ENCODE measurements at regions not wholly inside any gene's neighbourhood (a gene's known extent, or its start where the extent isn't known, plus 50 kb on each side); places are given as distances from the start of the nearest gene placed in this dataset.

- Histone ChIP-seq H3K36me3 (ENCODE audit: control insufficient read depth, insufficient read depth, low read length) (no peaks in the 10 kb centered on the region), H3K9me3 (ENCODE audit: control insufficient read depth, low read length) (no peaks in the 10 kb centered on the region), H3K27ac (ENCODE audit: low read depth, low read length) (no peak overlapping the region), H3K27me3 (ENCODE audit: control insufficient read depth, insufficient read depth, low read length, poor library complexity, severe bottlenecking) (no peaks in the 10 kb centered on the region), H3K9ac (ENCODE audit: extremely low read depth, low read length, poor library complexity, severe bottlenecking) (no peak overlapping the region), H3K4me3 (ENCODE audit: low read length) (no peak overlapping the region), H3K4me1 (ENCODE audit: control insufficient read depth, insufficient read depth, low read length) (no peaks in the 10 kb centered on the region)
- Mint-ChIP-seq H3K4me3 (no peak overlapping the region), H3K9me3 (no peaks in the 10 kb centered on the region), H3K27me3 (ENCODE audit: insufficient read depth) (no peaks in the 10 kb centered on the region), H3K27ac (no peak overlapping the region), H3K4me1 (no peaks in the 10 kb centered on the region), H3K36me3 (ENCODE audit: low read depth) (no peaks in the 10 kb centered on the region)
- DNase-seq: no peak
- 84 to 94% methylated on average over 11 to 15 of the region's 15 CpGs for WGBS, 2 experiments (ENCODE audit: insufficient coverage in 1 of 2, insufficient read length in 1 of 2)
- TF ChIP-seq CTCF (conservative IDR thresholded peaks at IDR 0.05): no peak
Measured at GRCh38 chr3:165459924-165460835, 264.0 kb upstream of the SLITRK3 start.

GRCh38 chr3:165459111-165459510, 262.9 kb upstream of the SLITRK3 start:
- Histone ChIP-seq H3K27me3 (ENCODE audit: control insufficient read depth, insufficient read depth, low read length, poor library complexity, severe bottlenecking) (no peaks in the 10 kb centered on the region), H3K9me3 (ENCODE audit: control insufficient read depth, low read length) (no peaks in the 10 kb centered on the region), H3K4me3 (ENCODE audit: low read length) (no peak overlapping the region), H3K27ac (ENCODE audit: low read depth, low read length) (no peak overlapping the region), H3K36me3 (ENCODE audit: control insufficient read depth, insufficient read depth, low read length) (no peaks in the 10 kb centered on the region), H3K9ac (ENCODE audit: extremely low read depth, low read length, poor library complexity, severe bottlenecking) (no peak overlapping the region), H3K4me1 (ENCODE audit: control insufficient read depth, insufficient read depth, low read length) (no peaks in the 10 kb centered on the region)
- no peak overlapping the region for H3K4me3 Mint-ChIP-seq
- H3K27me3 Mint-ChIP-seq (ENCODE audit: insufficient read depth): no peaks in the 10 kb centered on the region
- no peak overlapping the region for H3K27ac Mint-ChIP-seq
- TF ChIP-seq CTCF (conservative IDR thresholded peaks at IDR 0.05): no peak
- no peaks in the 10 kb centered on the region for H3K36me3 Mint-ChIP-seq (ENCODE audit: low read depth)
- no peak for DNase-seq
- H3K4me1 Mint-ChIP-seq: no peaks in the 10 kb centered on the region
- 65 to 78% methylated on average over 3 to 4 of the region's 4 CpGs for WGBS, 2 experiments (ENCODE audit: insufficient coverage in 1 of 2, insufficient read length in 1 of 2)
- H3K9me3 Mint-ChIP-seq: no peaks in the 10 kb centered on the region

GRCh38 chr3:165457096-165457495, 260.9 kb upstream of the SLITRK3 start:
- no peaks in the 10 kb centered on the region for H3K4me1 Mint-ChIP-seq
- no peak overlapping the region for H3K4me3 Mint-ChIP-seq
- no peaks in the 10 kb centered on the region for H3K27me3 Mint-ChIP-seq (ENCODE audit: insufficient read depth)
- WGBS, 2 experiments (ENCODE audit: insufficient coverage in 1 of 2, insufficient read length in 1 of 2): 93% methylated on average over 6 of the region's 6 CpGs; no CpG with 5 or more reads in 1 of the 2 experiments
- H3K9me3 Mint-ChIP-seq: peaks cover 6% of the 10 kb centered on the region
- Histone ChIP-seq H3K9me3 (ENCODE audit: control insufficient read depth, low read length) (no peaks in the 10 kb centered on the region), H3K36me3 (ENCODE audit: control insufficient read depth, insufficient read depth, low read length) (no peaks in the 10 kb centered on the region), H3K4me3 (ENCODE audit: low read length) (no peak overlapping the region), H3K27me3 (ENCODE audit: control insufficient read depth, insufficient read depth, low read length, poor library complexity, severe bottlenecking) (no peaks in the 10 kb centered on the region), H3K27ac (ENCODE audit: low read depth, low read length) (no peak overlapping the region), H3K4me1 (ENCODE audit: control insufficient read depth, insufficient read depth, low read length) (no peaks in the 10 kb centered on the region), H3K9ac (ENCODE audit: extremely low read depth, low read length, poor library complexity, severe bottlenecking) (no peak overlapping the region)
- no peak for TF ChIP-seq CTCF (conservative IDR thresholded peaks at IDR 0.05)
- no peak for DNase-seq
- H3K27ac Mint-ChIP-seq: no peak overlapping the region
- no peaks in the 10 kb centered on the region for H3K36me3 Mint-ChIP-seq (ENCODE audit: low read depth)
